ENCODE measurements at regions not wholly inside any gene's neighbourhood (a gene's known extent, or its start where the extent isn't known, plus 50 kb on each side); places are given as distances from the start of the nearest gene placed in this dataset.
"Not testable (repeated sequence)": the region's sequence is repeated elsewhere in the genome, so short reads cannot be mapped to it uniquely, and the experiment has no call there.

DNA sequence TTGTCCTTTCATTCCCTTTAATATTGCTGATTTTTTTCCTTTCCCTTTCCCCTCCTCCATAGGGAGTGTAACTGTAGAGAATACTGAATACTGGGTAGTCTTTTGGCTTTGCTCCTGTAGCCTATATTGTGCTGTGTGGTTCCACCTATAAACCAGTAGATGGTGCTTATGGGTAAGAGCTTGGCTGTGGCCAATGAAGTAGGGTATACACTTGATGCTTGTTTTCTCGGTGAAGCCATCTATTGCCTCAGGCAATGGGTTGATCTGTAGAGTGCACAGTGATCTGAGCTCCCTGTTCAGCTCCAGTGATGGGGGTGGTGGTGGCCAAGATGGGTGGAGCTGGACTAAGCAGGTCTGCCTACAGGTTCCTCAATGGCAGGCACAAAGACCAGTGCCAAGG lies 203.3 kb upstream of the IMPG1 start:
- no peak overlapping the region for H3K27ac ChIP-seq
- DNase-seq (ENCODE audit: low read depth, low spot score): no peak

GRCh38 chr6:76264468-76264867 lies 192.0 kb upstream of the IMPG1 start:
- no peak overlapping the region for H3K27ac ChIP-seq
- DNase-seq (ENCODE audit: low read depth, low spot score): peak; percentile 5

DNA sequence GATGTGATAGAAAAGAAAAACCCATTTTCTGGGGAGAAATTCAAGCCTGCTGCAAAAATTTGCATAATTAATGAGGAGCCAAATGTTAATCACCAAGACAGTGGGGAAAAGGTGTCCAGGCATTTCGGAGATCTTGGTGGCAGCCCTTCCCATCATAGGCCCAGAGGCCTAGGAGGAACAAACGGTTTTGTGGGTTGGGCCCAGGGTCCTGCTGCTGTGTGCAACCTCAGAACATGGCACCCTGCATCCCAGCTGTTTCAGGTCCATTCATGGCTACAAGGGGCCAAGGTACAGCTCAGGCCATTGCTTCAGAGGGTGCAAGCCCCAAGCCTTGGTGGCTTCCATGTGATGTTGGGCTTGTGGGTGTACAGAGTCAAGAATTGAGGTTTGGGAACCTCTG lies 189.8 kb upstream of the IMPG1 start:
- no peak for DNase-seq (ENCODE audit: low read depth, low spot score)
- no peak overlapping the region for H3K27ac ChIP-seq

GRCh38 chr6:76250666-76251065 lies 178.2 kb upstream of the IMPG1 start:
- H3K27ac ChIP-seq: no peak overlapping the region
- DNase-seq (ENCODE audit: low read depth, low spot score): no peak

- no peak for DNase-seq (ENCODE audit: low read depth, low spot score)
- H3K27ac ChIP-seq: no peak overlapping the region
Observed at GRCh38 chr6:76247527-76247926, 175.1 kb upstream of the IMPG1 start.

DNA sequence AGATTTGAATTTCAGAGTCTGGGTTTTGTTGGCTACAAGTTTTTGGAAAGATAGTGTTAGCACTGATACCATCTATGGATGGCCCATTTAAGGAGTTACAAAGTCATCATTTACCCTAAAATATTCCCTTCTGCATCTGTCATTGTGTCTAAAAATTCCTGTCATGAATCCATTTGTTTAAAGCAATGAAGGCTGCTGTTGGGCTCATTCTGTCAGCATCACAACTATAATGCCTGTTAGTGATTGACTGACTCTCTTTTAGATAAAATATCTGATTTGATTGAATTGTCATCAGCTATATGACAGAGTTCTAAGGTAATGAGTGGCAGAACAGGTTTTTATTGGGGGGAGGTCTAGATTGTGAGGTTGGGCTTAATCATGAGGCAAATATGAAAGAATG lies 167.6 kb upstream of the IMPG1 start:
- DNase-seq (ENCODE audit: low read depth, low spot score): no peak
- no peak overlapping the region for H3K27ac ChIP-seq

GRCh38 chr6:76230711-76231110 lies 158.2 kb upstream of the IMPG1 start:
- H3K27ac ChIP-seq: no peak overlapping the region
- DNase-seq (ENCODE audit: low read depth, low spot score): no peak

DNA sequence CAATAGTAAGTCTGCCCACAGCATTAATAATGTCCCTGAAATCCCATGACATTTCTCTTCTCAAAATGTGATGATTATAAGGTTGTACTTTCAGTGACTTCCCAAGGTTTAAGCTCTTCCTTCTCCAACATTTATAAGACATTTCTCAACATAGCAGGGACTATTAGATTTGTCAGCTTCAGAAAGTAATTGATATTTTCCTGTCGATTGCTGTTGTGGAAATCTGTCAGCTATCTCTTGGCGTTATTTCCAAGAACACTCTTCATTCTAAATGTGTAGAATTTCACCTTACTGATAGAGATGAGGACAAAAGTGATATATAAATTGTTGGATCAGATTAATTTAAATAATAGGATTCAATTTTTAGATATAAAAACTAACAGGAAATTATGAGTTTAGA lies 149.7 kb upstream of the IMPG1 start:
- no peak for DNase-seq (ENCODE audit: low read depth, low spot score)
- H3K27ac ChIP-seq: no peak overlapping the region

GRCh38 chr6:76221525-76221924 lies 149.1 kb upstream of the IMPG1 start:
- DNase-seq (ENCODE audit: low read depth, low spot score): no peak
- H3K27ac ChIP-seq: no peak overlapping the region

DNA sequence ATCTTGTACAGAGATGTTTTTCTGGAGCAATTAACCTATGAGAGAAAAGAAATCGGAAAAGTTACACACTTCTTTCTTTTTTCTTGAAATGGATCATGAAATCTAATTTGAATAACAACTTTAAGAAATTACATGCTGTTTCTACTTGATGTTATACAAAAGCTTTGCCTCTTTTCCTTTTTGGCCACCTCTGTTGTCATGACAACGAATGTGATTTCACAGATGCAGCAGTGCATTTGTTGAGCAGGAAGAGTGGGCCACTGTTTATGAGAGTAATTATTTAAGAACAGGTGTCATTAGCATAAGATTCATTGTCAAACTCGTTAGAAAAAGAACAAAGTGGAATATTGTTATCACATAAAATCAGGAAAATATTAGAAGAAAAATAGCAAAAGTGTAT lies 148.3 kb upstream of the IMPG1 start:
- DNase-seq (ENCODE audit: low read depth, low spot score): no peak
- no peak overlapping the region for H3K27ac ChIP-seq

GRCh38 chr6:76217606-76218005 lies 145.1 kb upstream of the IMPG1 start:
- H3K27ac ChIP-seq: no peak overlapping the region
- DNase-seq (ENCODE audit: low read depth, low spot score): no peak

DNA sequence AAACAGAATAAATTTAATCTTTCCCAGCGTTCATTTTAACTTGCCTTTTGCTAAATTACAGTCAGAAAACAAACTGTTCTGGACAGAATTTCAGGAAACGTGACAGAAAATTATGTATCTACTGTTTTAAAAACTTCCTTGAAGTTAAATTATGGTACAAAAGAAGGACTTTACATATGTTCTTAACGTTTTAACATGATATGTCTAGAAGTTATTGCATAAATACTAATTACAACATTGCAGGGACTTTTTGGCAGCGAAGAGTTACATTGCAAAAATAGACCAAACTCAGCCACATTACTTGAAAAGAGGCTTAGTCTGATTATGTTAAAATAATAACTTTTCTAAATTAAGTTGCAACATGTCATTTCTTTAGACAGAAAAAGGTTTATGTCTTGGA lies 142.1 kb upstream of the IMPG1 start:
- no peak overlapping the region for H3K27ac ChIP-seq
- DNase-seq (ENCODE audit: low read depth, low spot score): no peak

DNA sequence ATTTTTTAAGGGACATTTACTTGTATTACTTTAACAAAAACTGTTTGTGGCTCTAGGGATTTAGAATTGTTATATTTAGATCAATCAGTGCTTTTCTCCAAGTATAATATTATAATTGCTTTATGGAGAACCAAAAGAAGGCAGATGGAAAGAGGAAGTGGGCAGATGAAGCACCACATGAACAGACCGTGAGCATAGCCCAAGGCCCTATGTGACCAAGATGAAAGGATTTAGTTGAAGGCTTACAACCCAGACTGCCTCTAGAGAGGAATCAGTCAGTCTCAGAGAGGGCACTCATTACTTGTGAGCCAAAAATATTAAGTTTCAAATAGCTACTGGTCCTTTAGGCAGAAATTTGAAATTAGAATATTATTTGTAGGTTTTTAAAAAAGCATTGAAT lies 102.3 kb upstream of the IMPG1 start:
- DNase-seq (ENCODE audit: low read depth, low spot score): no peak
- H3K27ac ChIP-seq: no peak overlapping the region

DNA sequence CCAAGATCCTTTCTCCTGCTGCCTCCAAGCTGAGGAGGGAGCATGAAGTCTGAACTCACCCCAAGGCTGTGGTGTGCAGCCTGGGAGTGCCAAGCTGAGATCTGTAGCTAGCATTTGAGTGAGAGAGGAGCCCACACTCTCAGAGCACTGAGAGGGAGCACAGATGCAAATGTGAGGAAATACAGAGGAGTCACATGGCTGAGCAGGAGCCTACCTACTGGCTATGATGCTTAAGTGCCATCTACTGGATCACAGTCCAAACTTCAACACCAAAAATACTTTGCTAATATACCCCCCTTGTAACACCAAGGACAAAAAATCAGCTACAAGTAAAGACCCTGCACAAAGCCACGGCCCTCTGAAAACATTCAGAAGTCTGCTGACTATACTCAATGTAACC lies 94.4 kb upstream of the IMPG1 start:
- no peak overlapping the region for H3K27ac ChIP-seq
- no peak for DNase-seq (ENCODE audit: low read depth, low spot score)

- DNase-seq (ENCODE audit: low read depth, low spot score): no peak
- no peak overlapping the region for H3K27ac ChIP-seq
Observed at GRCh38 chr6:76166297-76166696, 93.8 kb upstream of the IMPG1 start.

GRCh38 chr6:76165471-76166221 lies 93.2 kb upstream of the IMPG1 start:
- no peak overlapping the region for H3K27ac ChIP-seq
- no peak for DNase-seq (ENCODE audit: low read depth, low spot score)

GRCh38 chr6:76162811-76163210 lies 90.3 kb upstream of the IMPG1 start:
- no peak for DNase-seq (ENCODE audit: low read depth, low spot score)
- H3K27ac ChIP-seq: no peak overlapping the region

- DNase-seq (ENCODE audit: low read depth, low spot score): not testable (repeated sequence)
Observed at GRCh38 chr6:76157800-76158199, 85.3 kb upstream of the IMPG1 start.

GRCh38 chr6:76135481-76135880 lies 63.0 kb upstream of the IMPG1 start:
- no peak overlapping the region for H3K27ac ChIP-seq
- no peak for DNase-seq (ENCODE audit: low read depth, low spot score)

More at GRCh38 chr6:76157800-76158199, 85.3 kb upstream of the IMPG1 start:
- not testable (repeated sequence) for H3K27ac ChIP-seq

DNA sequence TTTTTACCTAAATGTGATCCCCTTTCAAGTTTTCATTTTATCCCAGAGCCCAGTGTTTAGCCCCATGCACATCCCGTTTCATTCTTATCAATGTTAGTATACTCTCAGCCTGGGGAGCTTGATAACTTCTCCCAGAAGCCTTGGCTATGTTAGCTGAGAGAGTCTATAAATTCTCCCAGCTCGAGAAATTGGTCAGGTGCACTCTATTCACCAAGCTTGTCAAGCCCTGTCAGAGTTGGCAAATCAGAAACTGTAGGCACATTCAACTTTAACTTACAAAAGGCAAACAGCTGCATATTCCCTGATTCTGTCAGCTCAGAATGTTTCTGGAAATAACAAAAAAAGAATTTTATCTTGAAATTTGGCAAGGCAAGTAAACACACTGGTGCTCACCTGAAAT lies 62.2 kb upstream of the IMPG1 start:
- no peak for DNase-seq (ENCODE audit: low read depth, low spot score)
- no peak overlapping the region for H3K27ac ChIP-seq

DNA sequence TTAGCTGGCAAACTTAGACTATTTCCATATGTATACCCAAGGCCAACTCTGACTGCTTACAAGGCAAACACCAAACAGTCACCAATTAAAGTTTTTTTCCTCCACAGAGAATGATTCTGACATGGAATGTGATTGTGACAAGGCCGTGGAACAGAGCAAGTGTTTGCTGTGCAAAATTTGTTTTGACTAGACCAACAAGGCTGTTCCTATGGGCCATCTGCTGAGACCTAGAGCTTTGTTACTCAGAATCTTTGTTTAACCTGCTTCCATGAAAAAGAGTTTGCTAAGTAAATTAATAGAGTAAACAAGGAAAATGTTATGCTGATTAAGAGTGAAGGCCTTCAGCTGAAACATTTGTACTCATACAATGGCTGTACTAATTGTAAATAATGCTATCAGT lies 51.6 kb upstream of the IMPG1 start:
- no peak overlapping the region for H3K27ac ChIP-seq
- no peak for DNase-seq (ENCODE audit: low read depth, low spot score)
